SW 1271 (cell line): ENCODE measurements at regions not wholly inside any gene's neighbourhood (a gene's known extent, or its start where the extent isn't known, plus 50 kb on each side); places are given as distances from the start of the nearest gene placed in this dataset.
"Not testable (repeated sequence)": the region's sequence is repeated elsewhere in the genome, so short reads cannot be mapped to it uniquely, and the experiment has no call there.

Experiments
- DNase-seq, 2 experiments: peaks; one replicate each; lab custom pipeline; 2025; lab: John Stamatoyannopoulos, UW

DNA sequence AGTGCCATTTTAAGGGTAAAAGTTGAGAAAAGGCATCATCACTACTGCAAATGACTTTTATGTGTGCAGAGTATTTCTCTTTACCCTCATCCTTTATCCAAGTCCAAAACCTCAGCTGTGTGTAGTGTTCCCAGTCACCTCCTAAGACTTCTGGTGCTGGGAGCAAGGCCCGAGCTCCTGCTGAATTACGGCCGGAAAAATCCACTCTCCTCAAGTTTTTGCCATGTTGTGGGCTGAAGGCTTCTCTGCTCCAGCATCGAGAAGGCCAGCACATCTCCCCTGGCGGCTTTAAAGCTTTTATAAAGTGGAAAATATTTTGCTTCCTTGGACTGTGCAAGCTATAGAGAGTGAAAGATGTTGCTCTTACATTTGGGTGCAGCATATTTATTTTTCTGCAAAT is 153.2 kb upstream of the THBS2 start:
- DNase-seq = no peak

DNA sequence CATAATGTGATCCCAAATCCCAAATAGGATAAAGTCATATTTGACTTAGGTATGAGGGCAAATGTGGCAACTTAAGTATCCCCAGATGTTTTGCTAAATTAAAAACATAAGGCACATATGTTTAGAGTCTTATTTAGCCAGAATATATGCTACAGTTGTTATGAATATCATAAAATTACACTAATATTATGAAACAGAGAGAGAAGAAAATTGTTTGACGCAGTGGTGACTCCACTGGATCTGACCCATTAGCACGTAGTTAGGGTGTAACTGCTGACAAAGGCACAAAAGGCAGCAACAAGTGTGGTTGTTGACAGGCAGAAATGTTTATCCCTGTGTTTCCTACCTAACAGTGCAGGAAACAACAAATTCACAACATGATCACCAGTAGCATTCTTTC is 152.4 kb upstream of the THBS2 start:
- DNase-seq = no peak

DNA sequence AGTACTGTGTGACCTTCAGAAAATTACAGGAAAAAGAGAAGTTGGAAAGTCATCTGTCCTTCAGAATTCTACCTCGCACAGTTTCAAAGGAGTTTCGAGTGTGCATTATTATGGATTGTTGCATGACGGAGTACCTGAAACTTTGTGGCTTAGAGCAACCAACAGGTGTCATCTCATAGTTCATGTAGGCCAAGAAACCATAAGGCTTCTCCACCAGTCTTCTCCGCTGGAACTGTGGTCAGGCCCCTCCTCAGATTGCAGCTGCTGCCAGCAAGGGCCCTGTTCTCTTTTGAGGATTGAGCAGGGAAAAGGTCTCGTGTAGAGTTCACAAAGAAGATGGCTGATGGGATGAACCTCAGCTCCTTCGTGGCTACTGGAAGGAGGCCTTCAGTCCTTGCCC is 151.2 kb upstream of the THBS2 start:
- DNase-seq = no peak

DNA sequence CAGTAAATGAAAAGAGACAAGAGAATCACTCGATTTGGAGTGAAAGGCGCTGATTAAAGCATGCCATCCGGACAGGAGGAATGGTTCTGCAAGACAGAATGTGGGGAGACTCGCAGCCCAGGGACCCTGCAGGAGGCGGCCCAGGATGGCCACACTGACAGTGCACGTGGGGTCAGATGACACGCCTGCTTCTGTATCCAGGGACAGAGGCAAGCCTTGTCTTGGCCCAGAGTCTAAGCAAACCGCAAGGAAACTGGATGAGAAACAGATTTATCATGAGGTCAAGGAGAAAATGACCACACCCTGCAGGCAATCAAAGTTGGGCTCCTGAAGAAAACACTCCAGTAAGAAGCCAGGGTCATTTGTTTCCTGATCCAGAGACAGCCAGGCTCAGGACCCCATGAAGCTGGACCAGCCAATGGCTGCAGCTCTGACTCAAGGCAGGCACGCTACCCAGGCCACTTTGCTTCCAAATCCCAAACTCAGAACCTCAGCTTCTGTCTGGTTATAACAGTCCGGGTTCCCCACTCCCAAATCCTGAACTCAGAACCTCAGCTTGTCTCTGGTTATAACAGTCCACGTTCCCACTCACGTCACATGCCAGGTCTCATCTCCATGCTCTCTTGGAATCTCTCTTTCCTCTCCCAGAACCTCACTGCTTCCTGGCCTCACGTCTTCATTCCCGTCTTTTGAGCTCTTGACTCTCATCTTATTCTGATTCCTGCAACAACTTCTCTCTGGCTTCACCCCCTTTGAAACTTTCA is 144.9 kb upstream of the THBS2 start:
- no peak for DNase-seq

DNA sequence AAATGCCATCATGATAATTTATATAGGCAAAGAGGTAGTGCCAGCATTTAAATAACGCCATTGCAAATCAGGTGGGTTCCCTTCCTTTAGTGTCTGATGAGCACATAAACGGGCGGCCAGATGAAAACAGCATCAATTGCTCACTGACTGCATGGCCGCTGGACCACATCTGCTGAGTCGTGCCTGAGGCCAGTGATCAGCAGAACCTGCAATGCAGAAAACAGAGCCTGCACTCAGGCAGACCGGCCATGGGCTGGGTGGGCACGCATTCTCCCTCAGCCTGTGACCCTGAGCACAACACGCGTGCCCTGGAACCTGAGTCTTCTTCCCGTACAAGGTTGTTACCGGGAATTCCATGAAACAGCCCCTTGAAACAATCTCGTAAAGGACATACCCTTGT is 144.0 kb upstream of the THBS2 start:
- DNase-seq = no peak

GRCh38 chr6:169396554-169397163 is 143.0 kb upstream of the THBS2 start:
- DNase-seq = no peak

- not testable (repeated sequence) for DNase-seq
These were observed 142.4 kb upstream of the THBS2 start for GRCh38 chr6:169396009-169396539.

DNA sequence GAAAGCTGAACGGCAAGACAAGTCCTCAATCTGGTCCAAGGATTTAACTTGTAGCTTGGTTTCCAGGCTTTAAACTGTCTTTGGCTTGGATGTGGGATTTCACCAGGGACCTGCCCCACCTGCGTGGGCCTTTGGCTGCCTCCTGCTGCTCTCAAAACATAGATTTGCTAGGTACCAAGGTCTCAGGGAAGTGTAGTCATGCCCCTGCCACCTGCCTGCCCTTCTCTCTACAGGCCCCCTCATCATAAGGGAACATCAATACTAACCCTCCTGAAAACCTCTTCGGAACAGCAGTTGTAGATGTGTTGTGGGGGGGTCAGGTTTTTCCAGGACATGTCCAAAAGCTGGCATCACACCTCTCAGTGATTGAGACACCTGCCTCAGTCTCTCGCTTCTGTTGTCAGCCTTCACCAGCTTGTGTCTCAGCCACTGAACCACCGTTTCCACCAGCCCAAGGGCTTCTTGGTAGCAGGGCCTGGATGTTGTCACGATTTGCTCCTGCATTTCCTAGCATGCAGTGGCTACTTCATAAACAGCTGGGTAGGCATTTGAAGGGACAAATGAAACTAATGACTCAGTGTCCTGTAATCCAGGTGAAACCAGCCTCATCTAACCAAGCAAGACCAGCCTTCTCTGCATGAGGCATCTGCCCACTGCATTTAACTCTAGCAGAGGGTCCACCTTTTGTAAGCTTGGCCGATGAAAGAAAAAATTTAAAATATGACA is 141.6 kb upstream of the THBS2 start:
- no peak for DNase-seq

- DNase-seq = no peak
These were observed 140.1 kb upstream of the THBS2 start for GRCh38 chr6:169393753-169394152.

DNA sequence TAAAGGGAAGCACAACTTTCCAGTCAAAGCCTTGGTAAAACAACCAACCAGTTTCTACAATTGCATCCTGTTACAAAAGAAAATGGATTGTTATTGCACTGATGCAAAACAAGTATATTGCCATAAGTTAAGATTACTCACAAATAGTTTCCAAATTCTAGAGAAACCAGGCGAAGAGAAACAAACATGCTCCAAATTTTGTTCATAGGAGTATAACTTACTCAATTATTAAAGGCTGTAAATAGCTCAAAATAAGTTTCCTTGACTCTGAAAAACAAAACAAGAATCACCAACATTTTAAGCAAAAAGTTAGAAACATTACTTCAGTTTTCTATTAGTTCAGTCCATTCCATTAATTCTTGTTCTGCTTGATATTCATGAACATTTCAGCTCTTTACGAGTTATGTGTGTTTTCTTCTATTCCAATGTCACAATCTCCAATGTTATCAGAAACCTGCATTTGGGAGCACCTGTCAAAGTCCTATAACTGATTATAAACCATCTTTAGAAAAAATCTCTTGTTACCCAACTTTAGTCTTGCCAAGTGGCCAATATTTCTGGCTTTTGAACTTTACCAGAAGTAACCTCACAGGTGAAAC is 137.9 kb upstream of the THBS2 start:
- DNase-seq = no peak

GRCh38 chr6:169388395-169389166 is 134.9 kb upstream of the THBS2 start:
- no peak for DNase-seq

DNA sequence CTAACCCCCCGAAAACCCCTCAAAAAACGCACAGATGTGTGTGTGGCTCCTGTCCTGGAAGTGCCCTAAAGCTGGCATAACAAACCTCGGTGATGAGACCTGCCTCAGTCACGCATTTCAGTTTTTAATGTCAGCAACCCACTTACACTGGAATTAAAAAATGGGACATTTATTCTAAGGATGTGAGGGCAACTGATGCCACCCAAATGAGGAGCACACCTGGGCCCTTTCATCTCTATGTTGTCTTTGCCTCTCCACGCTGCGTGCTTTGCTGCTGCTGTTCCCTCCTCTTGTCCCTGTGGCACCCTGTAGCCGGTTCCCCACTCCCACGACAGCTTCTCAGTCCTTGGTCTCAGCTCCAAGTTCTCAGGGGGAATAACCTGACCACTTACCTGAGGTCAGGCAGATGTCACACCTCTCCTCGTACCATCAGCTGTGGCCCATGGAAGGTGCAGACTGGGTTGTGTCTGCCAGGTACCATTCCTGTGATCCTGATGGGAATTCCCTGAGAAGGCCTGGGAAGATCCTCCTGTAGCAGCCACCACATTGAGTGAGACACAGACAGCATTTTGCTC is 134.2 kb upstream of the THBS2 start:
- DNase-seq = no peak

DNA sequence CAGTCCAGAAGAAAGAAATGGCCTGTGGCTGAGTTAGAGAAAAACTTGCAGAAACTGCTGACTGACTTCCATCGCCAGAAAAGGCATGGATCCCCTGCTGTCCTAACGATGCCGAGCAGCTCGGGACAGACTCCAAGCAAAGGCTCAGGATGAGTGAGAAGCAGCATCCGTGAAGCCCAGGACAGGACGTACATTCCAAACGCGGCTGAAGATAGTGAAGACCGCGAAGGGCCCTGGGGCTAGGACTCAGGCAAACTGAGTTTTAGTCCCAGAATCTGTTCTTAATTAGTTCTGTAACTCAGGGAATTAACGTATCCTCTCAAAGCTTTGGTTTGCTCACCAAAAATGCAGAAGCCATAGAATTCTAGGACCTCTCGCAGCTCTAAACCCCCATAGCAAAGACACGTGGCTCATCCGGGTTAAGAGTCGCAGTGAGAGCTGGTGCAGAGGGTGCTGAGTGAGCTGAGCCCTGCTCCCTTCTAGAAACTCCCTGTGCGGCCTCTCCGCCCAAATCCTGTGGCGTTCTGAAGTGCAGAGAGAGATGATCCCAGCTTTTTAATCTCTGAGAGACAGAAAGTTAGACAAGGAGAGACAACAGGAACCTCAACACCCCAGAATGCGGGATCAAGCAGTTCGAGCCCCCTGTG is 132.9 kb upstream of the THBS2 start:
- DNase-seq = no peak

GRCh38 chr6:169385237-169385880 is 131.7 kb upstream of the THBS2 start:
- DNase-seq = no peak

DNA sequence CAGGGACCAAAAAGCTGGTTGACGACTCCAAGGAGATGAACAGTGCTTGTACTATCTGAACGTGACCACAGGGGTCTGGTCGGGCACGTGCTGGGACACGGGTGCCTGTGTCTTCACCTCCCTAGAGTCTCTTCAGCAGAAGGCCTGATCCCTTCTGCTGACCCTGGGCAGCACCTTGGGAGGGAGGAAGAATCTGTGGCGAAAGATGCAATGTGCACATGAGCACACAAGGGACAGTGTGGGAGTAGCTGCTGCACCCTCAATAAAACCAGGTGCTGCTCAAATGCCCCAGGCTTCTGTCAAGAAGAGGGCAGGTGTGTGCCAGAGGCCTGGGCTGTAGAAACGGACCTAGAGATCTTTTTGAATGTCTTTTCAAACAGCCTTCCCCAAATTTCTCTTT is 130.6 kb upstream of the THBS2 start:
- no peak for DNase-seq

DNA sequence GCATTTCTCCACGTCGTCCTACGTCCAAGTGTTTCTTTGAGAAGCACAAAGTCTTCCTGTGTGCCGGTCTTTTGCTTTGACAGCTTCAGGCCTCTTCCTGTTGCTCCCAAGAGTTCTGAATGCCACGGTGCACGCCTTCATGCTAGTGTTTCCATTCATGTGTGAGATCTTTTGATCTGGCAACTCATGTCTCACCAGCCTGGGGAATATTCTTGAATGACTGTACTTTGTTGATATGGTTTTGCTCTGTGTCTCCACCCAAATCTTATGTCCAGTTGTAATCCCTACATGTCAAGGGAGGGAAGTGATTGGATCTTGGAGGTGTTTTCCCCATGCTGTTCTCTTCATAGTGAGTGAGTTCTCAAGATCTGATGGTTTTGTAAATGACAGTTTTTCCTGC is 129.6 kb upstream of the THBS2 start:
- no peak for DNase-seq

DNA sequence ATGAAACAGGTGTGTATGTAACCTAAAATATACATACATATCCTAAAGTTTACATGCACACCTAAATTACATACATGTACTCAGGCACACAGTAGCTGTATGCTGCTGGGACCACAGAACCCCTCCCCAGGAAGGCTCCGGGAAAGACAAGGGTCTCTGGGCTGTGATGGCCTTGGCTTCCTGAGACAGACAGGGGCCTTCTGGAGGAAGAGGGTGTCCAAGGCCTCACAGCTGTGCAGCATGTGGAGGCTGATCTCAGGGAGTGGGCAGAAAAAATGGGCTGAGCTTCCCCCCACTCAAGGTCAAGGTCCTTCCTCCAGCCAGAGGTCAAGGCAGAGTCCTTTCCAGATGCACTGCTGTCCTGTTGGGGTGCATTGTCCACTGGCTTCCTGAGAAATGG is 129.1 kb upstream of the THBS2 start:
- no peak for DNase-seq

DNA sequence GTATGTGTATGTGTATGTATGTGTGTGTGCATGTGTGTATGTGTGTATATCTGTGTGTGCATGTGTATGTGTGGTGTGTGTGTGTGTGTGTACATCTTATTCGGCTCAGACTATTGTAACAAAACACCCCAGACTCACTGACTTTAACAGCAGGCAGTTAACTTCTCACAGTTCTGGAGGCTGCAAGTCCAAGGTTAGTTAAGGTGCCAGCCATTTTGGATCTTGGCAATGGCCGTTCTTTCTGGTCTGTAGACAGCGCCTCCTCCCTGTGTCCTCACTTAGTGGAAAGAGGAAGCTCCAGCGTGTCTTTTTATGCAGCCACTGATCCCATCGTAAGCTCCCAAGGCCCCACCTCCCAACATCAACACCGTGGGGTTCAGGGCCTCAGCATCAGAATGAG is 128.3 kb upstream of the THBS2 start:
- no peak for DNase-seq

DNA sequence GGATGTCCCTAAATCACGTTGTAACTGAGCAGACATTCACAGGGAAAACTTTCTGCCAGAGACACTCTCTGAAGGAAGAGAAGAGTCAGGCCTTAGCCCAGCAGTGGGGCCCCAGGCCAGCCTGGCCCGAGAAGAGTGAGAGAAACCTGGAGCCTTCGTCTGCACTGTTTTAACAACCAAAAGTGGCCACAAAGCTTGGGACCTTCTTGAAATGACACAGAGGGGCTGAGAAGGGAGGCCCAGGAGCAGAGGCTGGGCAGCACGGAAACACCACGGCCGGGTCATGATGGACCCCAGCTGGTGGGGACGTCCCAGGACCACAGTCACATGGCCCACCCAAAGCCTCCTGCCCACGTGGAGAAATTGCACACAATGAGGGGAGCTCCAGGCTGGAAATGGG is 126.8 kb upstream of the THBS2 start:
- no peak for DNase-seq

DNA sequence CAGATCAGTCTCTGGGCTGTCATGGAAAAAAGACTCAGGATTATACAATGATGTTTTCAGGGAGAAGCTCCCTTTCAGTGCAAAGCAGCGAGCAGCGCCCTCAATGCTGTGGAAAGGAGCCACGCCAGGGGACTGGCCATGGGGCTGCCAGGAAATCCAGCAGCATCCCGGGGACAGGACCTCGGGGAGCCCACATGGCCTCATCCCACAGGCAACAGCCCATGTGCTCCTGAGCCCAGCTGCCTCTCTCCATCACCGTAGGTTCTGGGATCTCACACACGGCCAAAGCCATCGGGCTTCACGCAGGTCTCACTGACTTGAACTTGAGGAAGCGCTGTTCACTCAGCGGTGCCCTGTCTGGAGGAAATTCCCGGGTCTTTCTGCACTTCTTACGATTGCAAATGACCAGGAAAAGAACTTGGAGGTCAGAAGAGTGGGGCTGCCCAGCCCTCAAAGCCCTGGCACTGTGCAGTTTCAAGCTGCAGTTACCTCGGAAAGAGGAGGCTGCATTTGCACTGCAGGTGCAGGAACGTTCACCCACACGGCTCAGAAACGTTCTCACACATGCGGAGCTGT is 125.9 kb upstream of the THBS2 start:
- DNase-seq = no peak
